Esophagus squamous epithelium (tissue), 4 donors: ENCODE measurements at regions not wholly inside any gene's neighbourhood (a gene's known extent, or its start where the extent isn't known, plus 50 kb on each side); places are given as distances from the start of the nearest gene placed in this dataset.

Experiments used
- POLR2A ChIP-seq, 4 donors: fragments of 450-650 bp; IDR thresholded peaks; one replicate each; pipeline ENCODE4 v1.6.1; 2017; ENCODE audit warnings: antibody characterized with exemption in 4 of 4, mild to moderate bottlenecking in 4 of 4, moderate library complexity in 3 of 4
- TF ChIP-seq, protein P1 (sequence below), 6 experiments: fragments of 450-650 bp in 4 of 6; fragments of 200-600 bp in 2 of 6; sonication (generic) in 2 of 6; IDR thresholded peaks; one replicate each; pipeline ENCODE4 v1.5.1; 2016 to 2019; ENCODE audit warnings: antibody characterized with exemption in 6 of 6, mild to moderate bottlenecking in 4 of 6, moderate library complexity in 4 of 6

DNA sequence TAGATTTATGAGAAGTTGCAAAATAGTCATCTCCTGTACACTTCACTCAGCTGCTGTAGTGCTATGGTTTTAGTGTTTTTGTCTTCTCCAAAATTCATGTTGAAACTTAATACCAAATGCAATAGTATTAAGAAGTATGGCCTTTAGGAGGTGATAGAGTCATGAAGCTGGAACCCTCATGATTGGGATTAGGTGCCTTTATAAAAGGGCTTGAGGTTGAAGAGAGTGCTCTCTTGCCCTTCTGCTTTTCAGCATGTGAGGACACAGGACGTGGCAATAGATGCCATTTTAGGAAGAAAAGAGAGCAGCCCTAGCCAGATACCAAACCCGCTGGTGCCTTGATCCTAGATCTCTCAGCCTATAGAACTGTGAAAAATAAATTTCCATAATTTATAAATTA lies 87.6 kb downstream of the CTH start:
- TF ChIP-seq, protein P1, sequence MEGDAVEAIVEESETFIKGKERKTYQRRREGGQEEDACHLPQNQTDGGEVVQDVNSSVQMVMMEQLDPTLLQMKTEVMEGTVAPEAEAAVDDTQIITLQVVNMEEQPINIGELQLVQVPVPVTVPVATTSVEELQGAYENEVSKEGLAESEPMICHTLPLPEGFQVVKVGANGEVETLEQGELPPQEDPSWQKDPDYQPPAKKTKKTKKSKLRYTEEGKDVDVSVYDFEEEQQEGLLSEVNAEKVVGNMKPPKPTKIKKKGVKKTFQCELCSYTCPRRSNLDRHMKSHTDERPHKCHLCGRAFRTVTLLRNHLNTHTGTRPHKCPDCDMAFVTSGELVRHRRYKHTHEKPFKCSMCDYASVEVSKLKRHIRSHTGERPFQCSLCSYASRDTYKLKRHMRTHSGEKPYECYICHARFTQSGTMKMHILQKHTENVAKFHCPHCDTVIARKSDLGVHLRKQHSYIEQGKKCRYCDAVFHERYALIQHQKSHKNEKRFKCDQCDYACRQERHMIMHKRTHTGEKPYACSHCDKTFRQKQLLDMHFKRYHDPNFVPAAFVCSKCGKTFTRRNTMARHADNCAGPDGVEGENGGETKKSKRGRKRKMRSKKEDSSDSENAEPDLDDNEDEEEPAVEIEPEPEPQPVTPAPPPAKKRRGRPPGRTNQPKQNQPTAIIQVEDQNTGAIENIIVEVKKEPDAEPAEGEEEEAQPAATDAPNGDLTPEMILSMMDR (IDR thresholded peaks at IDR 0.05), result no peak
- no peak for TF ChIP-seq POLR2A (IDR thresholded peaks at IDR 0.05)
